HuH-7.5 (cell line): ENCODE measurements at regions not wholly inside any gene's neighbourhood (a gene's known extent, or its start where the extent isn't known, plus 50 kb on each side); places are given as distances from the start of the nearest gene placed in this dataset.
"Not testable (repeated sequence)": the region's sequence is repeated elsewhere in the genome, so short reads cannot be mapped to it uniquely, and the experiment has no call there.

ENCODE experiments used
- DNase-seq: peaks from one replicate; pipeline ENCODE4 v3.0.0; 2011; ENCODE audit warnings: low spot score

DNA sequence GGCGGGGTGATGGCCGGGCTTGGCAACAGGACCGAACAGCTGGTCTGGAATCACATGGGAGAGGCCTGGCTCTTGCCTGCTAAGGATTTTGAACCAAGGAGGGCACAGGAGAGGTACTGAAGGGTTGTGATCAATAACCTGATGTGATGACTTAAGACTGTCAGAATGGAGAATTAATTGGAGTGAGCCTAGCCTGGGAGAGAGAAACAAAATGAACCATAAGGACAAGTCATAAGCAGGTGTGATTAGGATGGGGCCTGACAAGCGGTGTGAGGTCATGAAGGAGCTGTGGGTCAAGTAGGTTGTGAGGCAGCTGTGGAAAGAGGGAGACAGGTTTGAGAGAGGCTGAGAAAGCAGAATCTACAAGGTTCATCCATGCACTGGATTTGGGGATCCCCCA lies 104.6 kb downstream of the MED10 start:
- DNase-seq: no peak

- DNase-seq: no peak
Observed at GRCh38 chr5:6273090-6273735, 105.1 kb downstream of the MED10 start.

DNA sequence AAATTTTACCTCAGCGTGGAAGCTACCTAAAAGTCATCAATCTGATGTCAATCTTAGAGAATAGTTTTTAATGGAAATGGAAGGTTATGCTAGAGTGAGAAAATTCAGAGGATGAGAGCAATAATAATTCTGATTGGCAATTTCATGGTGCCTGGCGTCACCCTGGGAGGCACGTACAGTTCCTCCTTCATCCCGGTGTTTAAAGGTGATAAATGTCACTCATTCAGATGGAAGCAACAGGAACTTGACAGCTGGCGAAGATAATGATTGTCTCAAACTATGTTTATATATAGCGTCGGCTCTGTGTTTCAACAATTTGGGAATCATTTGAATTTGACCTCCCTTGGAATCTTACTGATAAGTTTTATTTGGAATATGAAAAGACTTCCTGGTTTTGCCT lies 108.4 kb downstream of the MED10 start:
- DNase-seq: no peak

DNA sequence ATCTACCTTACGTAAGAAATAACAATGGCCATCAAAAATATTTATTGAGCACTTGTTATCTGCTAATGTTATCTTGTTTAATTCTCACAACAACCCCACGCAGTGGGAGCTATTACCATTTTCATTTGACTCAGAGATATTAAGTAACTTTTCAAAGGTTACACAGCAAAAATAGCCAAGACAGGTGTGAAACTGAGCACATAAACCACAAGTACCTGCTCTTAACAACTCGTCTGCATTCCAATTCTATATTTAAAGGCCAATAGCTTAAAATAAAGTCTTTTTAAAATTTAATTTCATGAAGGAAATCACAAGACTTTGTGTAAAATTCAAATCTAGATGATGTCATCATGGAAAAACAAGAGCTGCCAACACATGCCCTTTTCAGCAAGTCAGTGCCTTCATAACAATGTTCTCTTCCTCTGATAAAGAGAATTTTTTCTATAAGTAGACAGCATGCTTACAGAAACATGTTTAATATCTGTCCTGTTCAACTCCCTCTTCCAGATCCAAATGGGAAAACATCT lies 111.6 kb downstream of the MED10 start:
- DNase-seq: no peak

DNA sequence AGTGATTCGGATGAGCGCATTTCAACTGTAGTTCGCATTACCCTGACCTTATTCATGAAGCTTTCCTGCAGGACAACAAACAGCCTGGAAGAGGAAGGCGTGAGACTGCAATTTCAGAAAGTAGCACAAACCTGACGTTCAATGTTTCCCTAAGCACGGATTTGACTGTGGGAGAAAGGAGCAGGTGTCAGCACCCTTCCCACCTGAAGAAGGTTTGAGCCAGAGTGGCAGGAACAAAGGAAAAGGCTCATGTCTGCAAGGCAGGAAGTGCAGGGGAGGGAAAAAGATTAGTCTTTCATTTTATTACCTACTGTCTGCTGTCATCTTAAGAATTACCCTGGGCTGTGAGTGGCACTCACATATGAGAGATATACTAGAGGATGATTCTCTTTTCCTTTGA lies 114.0 kb downstream of the MED10 start:
- no peak for DNase-seq

DNA sequence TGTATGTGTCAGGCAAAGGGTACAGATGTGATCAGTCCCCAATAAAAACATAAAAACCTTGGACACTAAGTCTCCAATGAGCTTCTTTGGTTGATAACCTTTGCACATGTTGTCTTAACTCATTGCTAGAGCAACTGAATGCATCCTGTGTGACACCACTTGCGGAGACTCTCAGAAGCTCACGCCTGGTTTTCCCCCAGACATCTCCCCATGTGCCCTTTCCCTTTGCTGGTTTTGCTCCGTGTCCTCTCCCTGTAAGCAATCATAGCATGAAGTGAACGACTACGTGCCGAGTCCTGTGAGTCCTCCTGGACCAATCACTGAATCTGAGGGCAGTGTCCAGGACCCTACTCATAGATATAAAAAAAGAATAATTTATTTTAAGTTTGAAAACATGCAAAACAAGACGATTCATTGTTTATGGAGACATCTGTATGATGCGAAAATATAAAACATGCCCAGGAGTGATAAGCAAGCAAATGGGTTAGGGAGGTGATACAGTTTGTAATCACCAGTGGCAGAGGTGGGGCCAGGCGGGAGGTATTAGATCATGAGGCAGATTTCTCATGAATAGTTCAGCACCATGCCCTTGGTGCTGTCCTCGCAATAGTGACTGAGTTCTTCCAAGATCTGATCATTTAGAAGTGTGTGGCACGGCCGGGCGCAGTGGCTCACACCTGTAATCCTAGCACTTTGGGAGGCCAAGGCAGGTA lies 115.5 kb downstream of the MED10 start:
- no peak for DNase-seq

GRCh38 chr5:6261668-6262067 lies 116.7 kb downstream of the MED10 start:
- DNase-seq: no peak

GRCh38 chr5:6261256-6261655 lies 117.1 kb downstream of the MED10 start:
- DNase-seq: no peak

DNA sequence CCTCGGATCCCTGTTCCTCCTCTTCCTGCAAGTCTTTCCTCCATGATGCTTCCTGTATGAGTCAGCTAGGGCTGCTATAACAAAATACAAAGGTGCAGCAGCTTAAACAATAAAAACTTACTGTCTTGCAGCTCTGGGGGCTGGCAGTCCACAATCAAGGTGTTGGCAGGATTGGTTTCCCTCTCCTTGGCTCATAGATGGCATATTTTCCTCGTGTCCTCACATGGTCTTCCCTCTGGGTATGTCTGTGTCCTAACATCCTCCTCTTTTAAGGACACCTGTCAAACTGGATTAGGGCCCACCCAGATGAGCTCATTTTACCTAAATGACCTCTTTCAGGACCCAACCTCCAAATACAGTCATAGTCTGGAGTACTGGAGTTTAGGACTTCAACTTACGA lies 117.5 kb downstream of the MED10 start:
- no peak for DNase-seq

DNA sequence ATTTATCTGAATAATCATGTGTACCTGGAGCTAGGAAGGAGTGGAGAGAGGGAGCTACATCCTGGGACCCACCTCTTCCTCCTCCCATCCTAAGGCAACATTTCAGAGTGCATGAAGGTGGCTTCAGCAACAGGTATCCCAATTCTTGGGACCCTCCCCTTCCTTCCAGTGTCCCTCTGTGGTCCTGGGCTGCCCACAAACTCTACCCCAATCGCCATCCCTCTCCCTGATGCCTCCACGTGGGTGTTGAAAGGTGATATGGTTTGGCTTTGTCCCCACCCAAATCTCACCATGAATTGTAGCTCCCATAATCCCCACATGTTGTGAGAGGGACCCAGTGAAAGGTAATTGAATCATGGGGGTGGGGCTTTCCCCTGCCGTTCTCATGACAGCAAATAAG lies 121.4 kb downstream of the MED10 start:
- DNase-seq: no peak

GRCh38 chr5:6255956-6256355 lies 122.4 kb downstream of the MED10 start:
- DNase-seq: no peak

DNA sequence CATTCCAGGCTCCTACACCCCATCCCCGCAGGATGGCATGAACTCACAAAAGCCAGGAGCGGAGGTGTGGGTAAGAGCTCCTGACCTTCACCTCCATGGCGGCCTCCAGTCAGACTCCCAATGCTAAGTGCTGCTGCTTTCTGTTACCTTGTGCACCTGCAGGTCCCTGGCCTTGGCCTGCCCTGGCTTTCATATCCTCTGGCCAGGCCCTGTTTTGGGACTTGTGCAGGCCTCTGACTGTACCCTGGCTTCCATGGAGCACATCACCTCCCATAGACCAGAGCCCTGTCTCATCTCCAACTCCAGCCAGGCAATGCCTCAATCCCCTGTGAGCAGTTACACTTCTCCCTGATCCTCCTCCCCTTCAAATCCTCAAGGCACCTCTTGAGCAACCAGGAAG lies 124.5 kb downstream of the MED10 start:
- no peak for DNase-seq

DNA sequence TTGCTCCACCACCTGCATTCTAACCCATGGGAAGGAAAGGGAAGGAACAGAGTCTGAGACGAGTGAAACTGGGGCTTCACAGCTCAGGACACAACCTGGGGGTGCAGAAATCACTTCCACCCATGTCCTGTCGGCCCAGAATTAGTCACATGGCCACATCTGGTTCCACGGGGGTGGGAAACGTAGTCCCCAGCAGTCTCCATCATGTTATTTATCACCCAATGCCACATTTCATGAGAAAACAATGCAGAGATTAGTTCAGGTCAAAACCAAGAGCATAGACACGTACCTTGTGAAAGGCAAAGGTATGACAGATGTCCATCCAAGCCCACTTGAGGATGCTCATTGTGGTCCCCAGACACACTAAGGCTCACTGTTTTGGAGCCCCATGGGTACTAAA lies 125.1 kb downstream of the MED10 start:
- DNase-seq: no peak

DNA sequence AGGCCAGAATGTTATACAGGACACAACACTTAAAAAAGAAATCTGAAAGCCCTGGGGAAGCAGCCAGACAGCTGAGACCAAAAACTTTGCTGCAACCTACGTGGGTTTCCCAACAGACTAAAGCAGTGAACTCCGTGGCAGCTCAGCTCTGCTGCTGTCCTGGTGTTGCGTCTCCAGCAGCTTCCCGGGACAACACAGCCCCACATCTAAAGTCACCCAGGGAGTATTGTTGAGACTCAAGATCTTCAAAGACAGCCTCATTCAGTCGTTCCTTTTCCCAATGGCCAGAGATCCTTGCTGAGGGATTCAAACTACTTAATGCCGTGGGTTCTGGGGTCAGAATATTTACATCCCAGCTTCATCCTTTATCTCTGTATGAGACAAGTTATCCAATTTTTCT lies 125.8 kb downstream of the MED10 start:
- no peak for DNase-seq

DNA sequence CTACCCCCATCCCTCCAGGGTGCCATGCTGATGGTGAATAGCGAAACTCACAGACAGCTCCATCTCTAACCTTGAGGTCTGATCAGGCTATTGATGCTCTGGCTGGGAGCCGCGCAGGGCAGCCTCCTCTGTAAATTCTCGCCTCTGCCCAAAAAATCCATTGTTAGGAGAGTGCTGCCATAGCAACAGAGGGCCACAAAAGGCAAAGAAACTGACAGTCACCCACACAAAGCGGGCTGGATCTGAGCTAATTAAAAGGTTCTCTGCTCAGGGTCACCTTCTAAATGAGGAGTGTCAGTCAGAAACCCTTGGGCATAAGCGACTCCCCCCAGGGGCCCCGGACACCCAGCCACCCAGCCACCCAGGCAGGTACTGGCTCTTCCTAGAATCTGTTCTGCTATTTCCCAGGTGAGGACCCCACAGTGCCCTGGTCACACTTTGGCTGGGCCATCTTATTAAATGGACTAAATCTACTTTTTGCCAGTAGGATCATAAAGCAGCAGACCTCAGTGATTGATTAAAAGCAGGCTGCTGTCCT lies 126.7 kb downstream of the MED10 start:
- DNase-seq: no peak

- DNase-seq: no peak
Observed at GRCh38 chr5:6250121-6250520, 128.2 kb downstream of the MED10 start.

DNA sequence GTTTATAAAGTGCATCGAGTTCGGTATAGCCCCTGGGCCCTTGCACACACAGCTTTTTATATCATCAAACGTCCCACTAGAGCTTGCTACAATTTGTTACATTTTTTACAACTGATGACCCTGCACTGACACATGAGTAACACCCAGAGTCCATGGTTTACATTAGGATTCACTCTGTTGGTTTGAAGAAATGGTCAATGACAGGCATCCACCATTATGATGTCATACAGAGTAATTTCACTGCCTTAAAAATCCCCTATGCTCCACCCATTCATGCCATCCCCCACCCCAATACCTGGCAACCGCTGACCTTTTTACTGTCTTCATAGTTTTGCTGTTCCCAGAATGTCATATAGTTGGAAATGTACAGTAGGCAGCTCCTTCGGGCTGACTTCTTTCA lies 130.2 kb downstream of the MED10 start:
- no peak for DNase-seq

- no peak for DNase-seq
Observed at GRCh38 chr5:6246820-6247437, 131.4 kb downstream of the MED10 start.

DNA sequence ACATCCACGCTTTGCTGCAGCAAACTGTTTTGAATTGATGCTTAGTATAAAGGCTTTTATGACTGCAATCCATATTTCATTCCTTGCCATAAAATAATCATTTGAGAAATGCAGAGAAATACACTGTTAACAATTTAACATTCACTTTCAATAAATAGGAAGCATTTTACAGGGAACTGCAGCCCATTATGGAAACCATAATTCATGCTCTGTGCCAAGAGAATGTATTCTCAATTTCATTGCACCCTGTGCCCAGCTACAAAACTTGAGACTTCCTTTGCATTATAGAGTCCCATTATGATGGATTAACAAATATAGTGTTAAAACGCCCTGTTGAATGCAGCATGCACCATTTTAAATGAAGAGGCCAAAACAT lies 134.0 kb downstream of the MED10 start:
- no peak for DNase-seq

- DNase-seq: no peak
Observed at GRCh38 chr5:6243706-6244338, 134.5 kb downstream of the MED10 start.

- not testable (repeated sequence) for DNase-seq
Observed at GRCh38 chr5:6241056-6241455, 137.3 kb downstream of the MED10 start.

DNA sequence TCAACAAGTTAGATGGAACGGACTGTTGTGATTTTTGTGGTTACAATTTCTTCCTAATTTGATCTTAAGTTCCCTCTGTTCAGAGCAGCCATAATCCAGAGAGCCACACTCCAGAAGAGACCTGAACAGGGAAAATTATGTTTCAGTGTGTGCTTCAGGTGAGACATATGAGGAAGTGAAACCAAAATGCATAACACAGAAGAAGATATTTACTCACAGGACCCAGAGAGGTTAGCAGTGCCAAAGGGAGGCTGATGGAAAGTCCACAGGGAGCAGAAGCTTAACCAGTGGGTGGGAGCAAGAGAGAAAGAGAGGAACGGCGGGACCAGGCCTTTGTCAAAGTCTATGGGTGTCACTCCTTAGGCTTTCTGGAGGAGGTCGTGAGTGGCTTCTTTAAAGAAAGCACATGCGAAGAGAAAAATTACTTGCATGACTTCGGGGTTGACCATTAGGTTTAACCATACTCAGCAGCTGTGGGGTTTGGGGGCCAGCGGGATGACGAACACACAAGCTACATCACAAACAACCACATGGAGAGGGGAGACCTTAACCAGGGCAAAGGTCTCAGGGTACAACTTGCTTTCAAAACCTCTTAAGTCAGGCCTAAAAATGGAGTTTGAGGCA lies 141.4 kb downstream of the MED10 start:
- DNase-seq: no peak
